ENCODE measurements at regions not wholly inside any gene's neighbourhood (a gene's known extent, or its start where the extent isn't known, plus 50 kb on each side); places are given as distances from the start of the nearest gene placed in this dataset.

DNA sequence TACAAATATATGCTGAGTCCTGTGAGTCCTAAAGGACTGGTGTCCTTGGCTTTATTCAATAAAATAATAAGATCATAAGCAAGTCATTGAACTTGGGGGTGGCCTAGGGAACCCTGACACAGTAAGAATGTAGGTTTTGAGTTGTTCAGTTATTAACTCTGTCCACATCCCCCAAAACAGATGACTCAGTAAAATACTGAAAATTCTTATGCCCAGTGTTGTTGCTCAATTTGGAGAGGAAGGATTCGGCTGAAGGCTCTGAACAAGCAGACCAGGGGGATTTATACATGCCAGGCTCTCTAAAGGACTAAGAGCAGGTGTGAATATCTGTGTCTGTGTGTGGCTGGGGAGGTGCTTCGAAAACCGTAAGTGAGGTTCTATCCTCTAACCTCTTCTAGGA lies 173.7 kb downstream of the RMI1 start:
- no peak for TF ChIP-seq EZH2 (IDR thresholded peaks at IDR 0.05; ENCODE audit: low read length)
- TF ChIP-seq CTCF (optimal IDR thresholded peaks at IDR 0.05 in 1 of 3, IDR thresholded peaks at IDR 0.05 in 1 of 3, conservative IDR thresholded peaks at IDR 0.05 in 1 of 3; ENCODE audit: extremely low read depth in 1 of 3, insufficient read depth in 2 of 3, low read length in 3 of 3), result no peak

All from keratinocyte (primary cell).